ENCODE measurements at regions not wholly inside any gene's neighbourhood (a gene's known extent, or its start where the extent isn't known, plus 50 kb on each side); places are given as distances from the start of the nearest gene placed in this dataset.

GRCh38 chr6:140609321-140609720, 1234.9 kb upstream of the CITED2 start:
- no peak for DNase-seq (ENCODE audit: low read depth, low spot score)

GRCh38 chr6:140604786-140605185, 1230.3 kb upstream of the CITED2 start:
- no peak for DNase-seq (ENCODE audit: low read depth, low spot score)

GRCh38 chr6:140602431-140603248, 1228.2 kb upstream of the CITED2 start:
- no peak for DNase-seq (ENCODE audit: low read depth, low spot score)

- DNase-seq (ENCODE audit: low read depth, low spot score): no peak
These were observed 1226.8 kb upstream of the CITED2 start for GRCh38 chr6:140601021-140601808.

GRCh38 chr6:140599916-140600315, 1225.5 kb upstream of the CITED2 start:
- no peak for DNase-seq (ENCODE audit: low read depth, low spot score)

GRCh38 chr6:140597181-140597580, 1222.7 kb upstream of the CITED2 start:
- DNase-seq (ENCODE audit: low read depth, low spot score): no peak

- DNase-seq (ENCODE audit: low read depth, low spot score): no peak
These were observed 1220.3 kb upstream of the CITED2 start for GRCh38 chr6:140594806-140595128.

- DNase-seq (ENCODE audit: low read depth, low spot score): no peak
These were observed 1218.4 kb upstream of the CITED2 start for GRCh38 chr6:140592877-140593276.

- DNase-seq (ENCODE audit: low read depth, low spot score): no peak
These were observed 1216.2 kb upstream of the CITED2 start for GRCh38 chr6:140590641-140591040.

GRCh38 chr6:140586426-140587061, 1212.1 kb upstream of the CITED2 start:
- no peak for DNase-seq (ENCODE audit: low read depth, low spot score)

GRCh38 chr6:140581601-140582000, 1207.2 kb upstream of the CITED2 start:
- no peak for DNase-seq (ENCODE audit: low read depth, low spot score)

- DNase-seq (ENCODE audit: low read depth, low spot score): no peak
These were observed 1205.5 kb upstream of the CITED2 start for GRCh38 chr6:140579918-140580317.

- no peak for DNase-seq (ENCODE audit: low read depth, low spot score)
These were observed 1201.6 kb upstream of the CITED2 start for GRCh38 chr6:140576004-140576555.

GRCh38 chr6:140572867-140573266, 1198.4 kb upstream of the CITED2 start:
- DNase-seq (ENCODE audit: low read depth, low spot score): no peak

GRCh38 chr6:140572129-140572528, 1197.7 kb upstream of the CITED2 start:
- no peak for DNase-seq (ENCODE audit: low read depth, low spot score)

GRCh38 chr6:140571145-140571544, 1196.7 kb upstream of the CITED2 start:
- no peak for DNase-seq (ENCODE audit: low read depth, low spot score)

- no peak for DNase-seq (ENCODE audit: low read depth, low spot score)
These were observed 1193.0 kb upstream of the CITED2 start for GRCh38 chr6:140567466-140567865.

GRCh38 chr6:140566781-140567277, 1192.4 kb upstream of the CITED2 start:
- no peak for DNase-seq (ENCODE audit: low read depth, low spot score)

GRCh38 chr6:140563728-140564127, 1189.3 kb upstream of the CITED2 start:
- DNase-seq (ENCODE audit: low read depth, low spot score): no peak

- DNase-seq (ENCODE audit: low read depth, low spot score): no peak
These were observed 1187.3 kb upstream of the CITED2 start for GRCh38 chr6:140561701-140562100.

GRCh38 chr6:140560671-140561070, 1186.2 kb upstream of the CITED2 start:
- DNase-seq (ENCODE audit: low read depth, low spot score): no peak

- no peak for DNase-seq (ENCODE audit: low read depth, low spot score)
These were observed 1185.0 kb upstream of the CITED2 start for GRCh38 chr6:140559458-140559857.
